GM21526 (cell line): ENCODE measurements at regions not wholly inside any gene's neighbourhood (a gene's known extent, or its start where the extent isn't known, plus 50 kb on each side); places are given as distances from the start of the nearest gene placed in this dataset.

Experiments used
- ATAC-seq: cut with Tn5 transposase; IDR thresholded peaks from one replicate; pipeline ENCODE4 v1.9.1; 2021; ENCODE audit warnings: moderate library complexity; ENCODE audit not compliant: unreplicated experiment, low FRiP score

GRCh38 chr10:125289461-125289860, 129.1 kb upstream of the CTBP2 start:
- no peak for ATAC-seq

- ATAC-seq = no peak
Measured at GRCh38 chr10:125284875-125285597, 124.7 kb upstream of the CTBP2 start.

GRCh38 chr10:125283836-125284614, 123.7 kb upstream of the CTBP2 start:
- ATAC-seq = no peak

GRCh38 chr10:125283191-125283835, 123.0 kb upstream of the CTBP2 start:
- ATAC-seq = no peak

- no peak for ATAC-seq
Measured at GRCh38 chr10:125281091-125281490, 120.7 kb upstream of the CTBP2 start.

- no peak for ATAC-seq
Measured at GRCh38 chr10:125276133-125276532, 115.8 kb upstream of the CTBP2 start.

- no peak for ATAC-seq
Measured at GRCh38 chr10:125274961-125275360, 114.6 kb upstream of the CTBP2 start.

GRCh38 chr10:125273023-125273422, 112.7 kb upstream of the CTBP2 start:
- ATAC-seq = no peak

- ATAC-seq = no peak
Measured at GRCh38 chr10:125269716-125270115, 109.4 kb upstream of the CTBP2 start.

- no peak for ATAC-seq
Measured at GRCh38 chr10:125266966-125267365, 106.6 kb upstream of the CTBP2 start.

GRCh38 chr10:125266541-125266940, 106.2 kb upstream of the CTBP2 start:
- ATAC-seq = no peak

GRCh38 chr10:125265579-125265955, 105.2 kb upstream of the CTBP2 start:
- ATAC-seq = no peak

- no peak for ATAC-seq
Measured at GRCh38 chr10:125264757-125265578, 104.6 kb upstream of the CTBP2 start.

- no peak for ATAC-seq
Measured at GRCh38 chr10:125264091-125264490, 103.7 kb upstream of the CTBP2 start.

- ATAC-seq = no peak
Measured at GRCh38 chr10:125263551-125263950, 103.2 kb upstream of the CTBP2 start.

- no peak for ATAC-seq
Measured at GRCh38 chr10:125262920-125263319, 102.6 kb upstream of the CTBP2 start.

GRCh38 chr10:125262409-125262808, 102.0 kb upstream of the CTBP2 start:
- no peak for ATAC-seq

- no peak for ATAC-seq
Measured at GRCh38 chr10:125261491-125262186, 101.3 kb upstream of the CTBP2 start.

GRCh38 chr10:125260260-125260659, 99.9 kb upstream of the CTBP2 start:
- no peak for ATAC-seq

- ATAC-seq = no peak
Measured at GRCh38 chr10:125259651-125260050, 99.3 kb upstream of the CTBP2 start.
